NCI-H69 (cell line): ENCODE measurements at regions not wholly inside any gene's neighbourhood (a gene's known extent, or its start where the extent isn't known, plus 50 kb on each side); places are given as distances from the start of the nearest gene placed in this dataset.

ENCODE experiments used
- DNase-seq: peaks from one replicate; lab custom pipeline; 2025; lab: John Stamatoyannopoulos, UW

- DNase-seq, result no peak
Observed at GRCh38 chr17:45720386-45720785, 63.7 kb upstream of the CRHR1 start.

- DNase-seq, result peak; percentile 53
Observed at GRCh38 chr17:45722161-45722560, 62.0 kb upstream of the CRHR1 start.

DNA sequence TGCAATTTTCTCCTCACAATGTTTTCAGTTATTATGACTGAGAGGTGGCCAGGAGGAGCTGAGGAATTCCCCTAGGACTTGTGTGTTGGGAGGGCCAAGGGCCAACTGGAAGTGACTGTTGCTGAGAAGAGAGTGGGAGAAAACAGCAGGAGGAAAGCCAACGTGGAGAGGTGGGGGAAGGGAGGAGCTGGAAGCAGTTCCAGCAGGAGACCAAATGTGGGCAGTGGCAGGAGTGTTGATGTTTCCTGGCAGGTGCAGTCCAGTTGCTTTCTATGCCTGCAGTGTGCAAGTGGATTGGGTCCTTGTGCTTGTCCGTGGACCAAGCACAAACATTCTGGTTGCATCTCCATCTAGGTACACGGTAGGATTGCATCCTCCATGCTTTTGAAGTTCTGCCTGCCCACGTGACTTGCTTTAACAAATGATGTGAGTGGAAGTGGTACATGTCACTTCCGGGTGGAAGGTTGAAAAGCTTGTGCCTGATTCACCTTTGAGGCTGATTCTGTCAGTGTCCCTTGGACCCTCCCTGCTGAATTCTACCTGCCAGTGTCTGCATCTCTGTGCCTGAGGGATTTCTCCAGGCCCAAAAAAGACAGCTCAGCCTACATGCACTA is 54.7 kb upstream of the CRHR1 start:
- DNase-seq, result peak; percentile 61

GRCh38 chr17:45730192-45730591 is 53.9 kb upstream of the CRHR1 start:
- no peak for DNase-seq

- DNase-seq, result no peak
Observed at GRCh38 chr17:45731459-45731858, 52.7 kb upstream of the CRHR1 start.

- no peak for DNase-seq
Observed at GRCh38 chr17:45732926-45733505, 51.1 kb upstream of the CRHR1 start.

- DNase-seq, result no peak
Observed at GRCh38 chr17:45733781-45734180, 50.3 kb upstream of the CRHR1 start.
